Gastrocnemius medialis (tissue), 4 donors: ENCODE measurements at regions not wholly inside any gene's neighbourhood (a gene's known extent, or its start where the extent isn't known, plus 50 kb on each side); places are given as distances from the start of the nearest gene placed in this dataset.

Source experiments
- POLR2A ChIP-seq, 2 donors: fragments of 450-650 bp; IDR thresholded peaks; one replicate each; pipeline ENCODE4 v1.6.1; 2017; ENCODE audit warnings: antibody characterized with exemption in 2 of 2, mild to moderate bottlenecking in 2 of 2, moderate library complexity in 2 of 2
- TF ChIP-seq, protein P1 (sequence below), 5 experiments: fragments of 450-650 bp in 3 of 5; fragments of 200-600 bp in 2 of 5; sonication (generic) in 2 of 5; IDR thresholded peaks in 4 of 5; conservative IDR thresholded peaks in 1 of 5; 1 replicate in 4 of 5; 2 replicates in 1 of 5; pipeline ENCODE4 v1.5.1; 2016 to 2019; ENCODE audit warnings: antibody characterized with exemption in 5 of 5, mild to moderate bottlenecking in 3 of 5, moderate library complexity in 3 of 5

DNA sequence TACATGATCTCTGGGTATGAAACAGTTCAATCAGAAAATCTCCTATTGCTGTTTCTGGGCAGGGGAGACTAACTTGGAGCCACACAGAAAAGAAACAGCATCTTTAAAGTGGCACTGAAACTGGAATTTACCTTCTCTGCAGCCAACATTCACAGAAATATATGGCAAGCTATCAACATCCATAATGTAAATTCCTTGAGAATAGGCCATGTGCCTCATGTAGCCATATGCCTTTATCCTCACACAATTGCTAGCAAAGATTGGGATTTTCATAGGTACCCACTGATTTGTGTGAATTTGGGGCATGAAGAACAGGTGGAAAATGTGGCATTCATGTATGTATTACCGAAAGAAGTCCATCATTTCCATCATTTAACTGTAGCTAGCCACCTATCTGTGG is 386.3 kb upstream of the TMCO5A start:
- TF ChIP-seq, protein P1, sequence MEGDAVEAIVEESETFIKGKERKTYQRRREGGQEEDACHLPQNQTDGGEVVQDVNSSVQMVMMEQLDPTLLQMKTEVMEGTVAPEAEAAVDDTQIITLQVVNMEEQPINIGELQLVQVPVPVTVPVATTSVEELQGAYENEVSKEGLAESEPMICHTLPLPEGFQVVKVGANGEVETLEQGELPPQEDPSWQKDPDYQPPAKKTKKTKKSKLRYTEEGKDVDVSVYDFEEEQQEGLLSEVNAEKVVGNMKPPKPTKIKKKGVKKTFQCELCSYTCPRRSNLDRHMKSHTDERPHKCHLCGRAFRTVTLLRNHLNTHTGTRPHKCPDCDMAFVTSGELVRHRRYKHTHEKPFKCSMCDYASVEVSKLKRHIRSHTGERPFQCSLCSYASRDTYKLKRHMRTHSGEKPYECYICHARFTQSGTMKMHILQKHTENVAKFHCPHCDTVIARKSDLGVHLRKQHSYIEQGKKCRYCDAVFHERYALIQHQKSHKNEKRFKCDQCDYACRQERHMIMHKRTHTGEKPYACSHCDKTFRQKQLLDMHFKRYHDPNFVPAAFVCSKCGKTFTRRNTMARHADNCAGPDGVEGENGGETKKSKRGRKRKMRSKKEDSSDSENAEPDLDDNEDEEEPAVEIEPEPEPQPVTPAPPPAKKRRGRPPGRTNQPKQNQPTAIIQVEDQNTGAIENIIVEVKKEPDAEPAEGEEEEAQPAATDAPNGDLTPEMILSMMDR (IDR thresholded peaks at IDR 0.05 in 4 of 5, conservative IDR thresholded peaks at IDR 0.05 in 1 of 5): no peak
- no peak for TF ChIP-seq POLR2A (IDR thresholded peaks at IDR 0.05)
